Endodermal cell (in vitro differentiated cells): ENCODE measurements at regions not wholly inside any gene's neighbourhood (a gene's known extent, or its start where the extent isn't known, plus 50 kb on each side); places are given as distances from the start of the nearest gene placed in this dataset.
A peak's percentile ranks its signal among the peaks of the same experiment; 100 is the strongest.

Experiments used
- DNase-seq: peaks from one replicate; pipeline ENCODE4 v3.0.0-alpha.2; 2017
- H3K27ac ChIP-seq: 2 replicates; pipeline ENCODE4 v1.5.1; 2013; ENCODE audit warnings: mild to moderate bottlenecking, low read depth, low read length, moderate library complexity
- H3K27me3 ChIP-seq: 2 replicates; pipeline ENCODE4 v1.6.1; 2013; ENCODE audit warnings: mild to moderate bottlenecking, low read length, moderate library complexity; ENCODE audit not compliant: insufficient read depth, control insufficient read depth, poor library complexity, severe bottlenecking
- H3K36me3 ChIP-seq: 2 replicates; pipeline ENCODE4 v1.7.0; 2013; ENCODE audit warnings: mild to moderate bottlenecking, low read length, moderate library complexity; ENCODE audit not compliant: control insufficient read depth, insufficient read depth
- H3K4me1 ChIP-seq: one replicate; pipeline ENCODE4 v1.7.0; 2013; ENCODE audit warnings: low read length; ENCODE audit not compliant: control insufficient read depth, insufficient read depth
- H3K4me3 ChIP-seq: 2 replicates; pipeline ENCODE4 v1.5.1; 2013; ENCODE audit warnings: mild to moderate bottlenecking, low read length, moderate library complexity
- H3K9ac ChIP-seq: 2 replicates; pipeline ENCODE4 v1.6.1; 2013; ENCODE audit warnings: mild to moderate bottlenecking, low read length, moderate library complexity; ENCODE audit not compliant: poor library complexity, severe bottlenecking; ENCODE audit errors: extremely low read depth
- H3K9me3 ChIP-seq: 2 replicates; pipeline ENCODE4 v1.6.1; 2013; ENCODE audit warnings: mild to moderate bottlenecking, low read length, moderate library complexity; ENCODE audit not compliant: control insufficient read depth
- H3K27ac Mint-ChIP-seq: 2 replicates; pipeline ENCODE4 v1.8.0; 2020; ENCODE audit warnings: mixed read lengths
- H3K27me3 Mint-ChIP-seq: 2 replicates; pipeline ENCODE4 v1.8.0; 2021; ENCODE audit warnings: mild to moderate bottlenecking, mixed read lengths; ENCODE audit not compliant: insufficient read depth
- H3K36me3 Mint-ChIP-seq: 2 replicates; pipeline ENCODE4 v1.8.0; 2020; ENCODE audit warnings: low read depth, mixed read lengths
- H3K4me1 Mint-ChIP-seq: 2 replicates; pipeline ENCODE4 v1.8.0; 2020; ENCODE audit warnings: mixed read lengths
- H3K4me3 Mint-ChIP-seq: 2 replicates; pipeline ENCODE4 v1.8.0; 2020; ENCODE audit warnings: mild to moderate bottlenecking, moderate library complexity, mixed read lengths
- H3K9me3 Mint-ChIP-seq: 2 replicates; pipeline ENCODE4 v1.8.0; 2020; ENCODE audit warnings: mild to moderate bottlenecking, mixed read lengths
- CTCF ChIP-seq: fragments of 200-600 bp; sonication (generic); conservative IDR thresholded peaks from 2 replicates; pipeline ENCODE4 v1.5.0; 2021; ENCODE audit warnings: antibody characterized with exemption, mild to moderate bottlenecking
- WGBS, 2 experiments: methylation state at CpG; one replicate each; pipeline versions ENCODE4 v1.1.5 to v1.1.7; 2013; ENCODE audit warnings: missing lambda C conversion rate in 2 of 2, mixed read lengths in 1 of 2; ENCODE audit not compliant: insufficient coverage in 1 of 2, insufficient read length in 1 of 2; 5-methylcytosine and 5-hydroxymethylcytosine counted together

DNA sequence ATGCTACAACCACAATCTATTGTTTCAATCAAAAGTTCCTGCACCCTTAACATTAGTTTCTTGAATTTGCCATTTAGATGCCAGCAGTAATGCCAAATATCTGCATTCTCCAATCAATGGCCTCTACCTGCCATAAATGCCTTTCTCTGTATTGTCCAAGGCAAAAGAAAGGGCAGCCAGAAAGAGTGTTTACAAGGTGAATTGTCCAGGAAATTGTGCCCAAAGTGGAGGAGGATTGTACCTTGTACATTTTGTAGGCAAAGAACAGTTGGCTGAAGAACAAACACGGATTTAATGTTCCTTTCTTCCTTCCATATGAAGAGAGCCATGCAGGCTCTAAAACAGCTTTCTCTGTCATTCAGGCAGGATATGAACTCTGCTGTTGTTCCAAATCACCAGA lies 181.5 kb downstream of the GUCY2F start:
- WGBS, 2 experiments = 100% methylated on average over 1 of the region's 1 CpG
- no peaks in the 10 kb centered on the region for H3K4me1 ChIP-seq
- no peak overlapping the region for H3K9ac ChIP-seq
- no peaks in the 10 kb centered on the region for H3K36me3 ChIP-seq
- Mint-ChIP-seq H3K27me3 (no peaks in the 10 kb centered on the region), H3K27ac (no peak overlapping the region), H3K9me3 (no peaks in the 10 kb centered on the region), H3K4me3 (no peak overlapping the region), H3K4me1 (peaks cover 42% of the 10 kb centered on the region), H3K36me3 (no peaks in the 10 kb centered on the region)
- no peaks in the 10 kb centered on the region for H3K9me3 ChIP-seq
- TF ChIP-seq CTCF = no peak
- no peak for DNase-seq
- no peaks in the 10 kb centered on the region for H3K27me3 ChIP-seq
- H3K4me3 ChIP-seq = no peak overlapping the region
- no peak overlapping the region for H3K27ac ChIP-seq

DNA sequence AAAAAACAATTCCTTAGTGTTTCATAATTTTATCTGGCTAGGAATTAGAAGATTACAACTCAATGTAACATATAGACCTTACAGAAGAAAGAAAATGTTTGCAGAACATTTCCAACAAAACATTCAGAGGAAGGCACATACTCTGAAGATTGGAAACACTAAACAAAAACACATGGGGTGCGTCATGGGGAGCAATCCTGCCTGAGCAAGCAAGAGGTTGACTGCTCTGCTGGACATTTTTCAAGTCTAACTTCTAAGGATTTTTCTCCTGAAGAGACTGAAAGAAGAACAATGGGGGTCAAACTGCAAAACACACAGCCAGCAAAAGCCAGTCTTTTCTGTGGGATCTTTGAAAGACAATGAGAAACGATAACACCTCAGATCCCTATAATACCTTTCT lies 182.8 kb downstream of the GUCY2F start:
- H3K9ac ChIP-seq = no peak overlapping the region
- H3K36me3 ChIP-seq = no peaks in the 10 kb centered on the region
- no peak overlapping the region for H3K4me3 Mint-ChIP-seq
- H3K27me3 Mint-ChIP-seq = no peaks in the 10 kb centered on the region
- H3K27me3 ChIP-seq = no peaks in the 10 kb centered on the region
- no peak overlapping the region for H3K4me3 ChIP-seq
- H3K4me1 Mint-ChIP-seq = peaks cover 44% of the 10 kb centered on the region
- H3K9me3 Mint-ChIP-seq = no peaks in the 10 kb centered on the region
- H3K36me3 Mint-ChIP-seq = no peaks in the 10 kb centered on the region
- no peak overlapping the region for H3K27ac ChIP-seq
- H3K27ac Mint-ChIP-seq = peak overlapping the region; percentile 41
- no peaks in the 10 kb centered on the region for H3K4me1 ChIP-seq
- DNase-seq = no peak
- no peak for TF ChIP-seq CTCF
- H3K9me3 ChIP-seq = no peaks in the 10 kb centered on the region
- 33% methylated on average over 2 of the region's 2 CpGs; no CpG with 5 or more reads in 1 of the 2 experiments for WGBS, 2 experiments

GRCh38 chrX:109294097-109294814 lies 187.6 kb downstream of the GUCY2F start:
- no peak overlapping the region for H3K27ac Mint-ChIP-seq

More at GRCh38 chrX:109294097-109294814, 187.6 kb downstream of the GUCY2F start:
- Mint-ChIP-seq H3K27me3 (no peaks in the 10 kb centered on the region), H3K36me3 (no peaks in the 10 kb centered on the region), H3K4me1 (peaks cover 25% of the 10 kb centered on the region), H3K9me3 (peaks cover 17% of the 10 kb centered on the region), H3K4me3 (no peak overlapping the region)
- no peak overlapping the region for H3K27ac ChIP-seq
- TF ChIP-seq CTCF = no peak
- H3K36me3 ChIP-seq = no peaks in the 10 kb centered on the region
- no peak overlapping the region for H3K4me3 ChIP-seq
- no peaks in the 10 kb centered on the region for H3K9me3 ChIP-seq
- 97% methylated on average over 4 of the region's 4 CpGs; no CpG with 5 or more reads in 1 of the 2 experiments for WGBS, 2 experiments
- H3K27me3 ChIP-seq = no peaks in the 10 kb centered on the region
- no peaks in the 10 kb centered on the region for H3K4me1 ChIP-seq
- DNase-seq = no peak
- no peak overlapping the region for H3K9ac ChIP-seq
